Stimulated activated naive CD8-positive, alpha-beta T cell treated with anti-CD3 and anti-CD28 coated beads, Interleukin-15, Interleukin-2, amounts not matched to agents 100 ng/mL and 50 ng/mL, for 24 hours (primary cell): ENCODE measurements at regions not wholly inside any gene's neighbourhood (a gene's known extent, or its start where the extent isn't known, plus 50 kb on each side); places are given as distances from the start of the nearest gene placed in this dataset.
"Not testable (repeated sequence)": the region's sequence is repeated elsewhere in the genome, so short reads cannot be mapped to it uniquely, and the experiment has no call there.

ENCODE experiments used
- H3K27ac Mint-ChIP-seq: one replicate; pipeline ENCODE4 v1.8.0; 2021; ENCODE audit warnings: mild to moderate bottlenecking, mixed read lengths
- H3K27me3 Mint-ChIP-seq: one replicate; pipeline ENCODE4 v1.8.0; 2021; ENCODE audit warnings: mixed read lengths
- H3K36me3 Mint-ChIP-seq: one replicate; pipeline ENCODE4 v1.8.0; 2021; ENCODE audit warnings: low read depth, mixed read lengths
- H3K4me1 Mint-ChIP-seq: one replicate; pipeline ENCODE4 v1.8.0; 2021; ENCODE audit warnings: low read depth, mixed read lengths
- H3K4me3 Mint-ChIP-seq: one replicate; pipeline ENCODE4 v1.8.0; 2021; ENCODE audit warnings: mild to moderate bottlenecking, mixed read lengths
- H3K9me3 Mint-ChIP-seq: one replicate; pipeline ENCODE4 v1.8.0; 2021; ENCODE audit warnings: mixed read lengths

GRCh38 chr10:65143723-65144122, 1622.5 kb downstream of the REEP3 start:
- H3K36me3 Mint-ChIP-seq: no peaks in the 10 kb centered on the region
- no peak overlapping the region for H3K27ac Mint-ChIP-seq
- H3K27me3 Mint-ChIP-seq: no peaks in the 10 kb centered on the region
- no peaks in the 10 kb centered on the region for H3K4me1 Mint-ChIP-seq
- no peak overlapping the region for H3K4me3 Mint-ChIP-seq
- H3K9me3 Mint-ChIP-seq: no peaks in the 10 kb centered on the region

GRCh38 chr10:65149878-65150277, 1628.7 kb downstream of the REEP3 start:
- Mint-ChIP-seq H3K4me3 (no peak overlapping the region), H3K27me3 (no peaks in the 10 kb centered on the region), H3K4me1 (no peaks in the 10 kb centered on the region), H3K27ac (no peak overlapping the region), H3K9me3 (no peaks in the 10 kb centered on the region), H3K36me3 (no peaks in the 10 kb centered on the region)

DNA sequence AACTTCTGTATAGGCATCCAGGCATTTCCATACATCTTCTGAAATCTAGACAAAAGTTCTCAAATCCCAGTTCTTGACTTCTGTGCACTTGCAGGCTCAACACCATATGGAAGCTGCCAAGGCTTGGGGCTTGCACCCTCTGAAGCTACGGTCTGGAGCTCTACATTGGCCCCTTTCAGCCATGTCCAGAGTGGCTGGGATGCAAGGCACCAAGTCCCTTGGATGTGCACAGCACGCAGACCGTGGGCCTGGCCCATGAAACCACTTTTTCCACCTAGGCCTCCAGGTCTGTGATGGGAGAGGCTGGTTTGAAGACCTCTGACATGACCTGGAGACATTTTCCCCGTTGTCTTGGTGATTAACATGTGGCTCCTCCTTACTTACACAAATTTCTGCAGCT, 1645.1 kb downstream of the REEP3 start:
- Mint-ChIP-seq H3K27ac (no peak overlapping the region), H3K4me3 (no peak overlapping the region), H3K9me3 (peaks cover 22% of the 10 kb centered on the region), H3K4me1 (no peaks in the 10 kb centered on the region), H3K36me3 (no peaks in the 10 kb centered on the region), H3K27me3 (no peaks in the 10 kb centered on the region)

DNA sequence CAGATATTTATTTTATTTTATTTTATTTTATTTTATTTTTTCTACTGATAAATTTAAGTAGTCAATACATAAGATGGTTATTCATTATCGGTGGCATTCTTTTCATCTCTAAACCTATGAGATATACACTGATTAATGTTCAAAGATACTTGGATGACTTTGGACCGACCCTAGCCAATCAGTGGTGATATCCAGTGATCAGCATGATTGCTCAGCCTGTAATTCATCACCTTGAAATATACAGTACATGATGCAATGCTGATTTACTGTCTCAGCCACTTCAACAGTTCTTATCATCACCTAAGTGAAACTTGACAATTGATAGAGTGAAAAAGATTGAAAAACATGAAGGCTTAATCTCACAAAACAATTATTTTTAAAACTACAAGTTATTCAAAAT, 1651.0 kb downstream of the REEP3 start:
- H3K27me3 Mint-ChIP-seq: no peaks in the 10 kb centered on the region
- no peaks in the 10 kb centered on the region for H3K36me3 Mint-ChIP-seq
- no peak overlapping the region for H3K4me3 Mint-ChIP-seq

DNA sequence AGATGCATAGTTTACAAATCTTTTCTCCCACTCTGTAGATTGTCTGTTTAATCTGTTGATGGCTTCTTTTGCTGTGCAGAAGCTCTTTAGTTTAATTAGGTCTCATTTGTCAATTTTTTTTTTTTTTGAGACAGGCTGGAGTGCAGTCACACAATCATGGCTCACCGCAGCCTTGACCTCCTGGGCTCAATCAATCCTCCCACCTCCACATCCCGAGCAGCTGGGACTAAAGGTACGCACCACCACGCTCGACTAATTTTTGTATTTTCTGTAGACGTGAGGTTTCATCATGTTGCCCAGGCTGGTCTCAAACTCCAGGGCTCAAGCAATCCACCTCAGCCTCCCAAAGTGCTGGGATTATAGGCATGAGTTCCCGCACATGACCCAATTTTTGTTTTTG, 1655.8 kb downstream of the REEP3 start:
- no peaks in the 10 kb centered on the region for H3K36me3 Mint-ChIP-seq
- H3K27me3 Mint-ChIP-seq: no peaks in the 10 kb centered on the region
- H3K4me3 Mint-ChIP-seq: no peak overlapping the region
- H3K4me1 Mint-ChIP-seq: no peaks in the 10 kb centered on the region
- peaks cover 15% of the 10 kb centered on the region for H3K9me3 Mint-ChIP-seq
- no peak overlapping the region for H3K27ac Mint-ChIP-seq

More for the DNA sequence above, 1651.0 kb downstream of the REEP3 start:
- Mint-ChIP-seq H3K9me3 (peaks cover 19% of the 10 kb centered on the region), H3K27ac (no peak overlapping the region), H3K4me1 (no peaks in the 10 kb centered on the region)

- Mint-ChIP-seq H3K36me3 (no peaks in the 10 kb centered on the region), H3K9me3 (peaks cover 14% of the 10 kb centered on the region), H3K27me3 (no peaks in the 10 kb centered on the region), H3K27ac (no peak overlapping the region), H3K4me1 (no peaks in the 10 kb centered on the region), H3K4me3 (no peak overlapping the region)
These were observed 1662.0 kb downstream of the REEP3 start for GRCh38 chr10:65183236-65183635.

DNA sequence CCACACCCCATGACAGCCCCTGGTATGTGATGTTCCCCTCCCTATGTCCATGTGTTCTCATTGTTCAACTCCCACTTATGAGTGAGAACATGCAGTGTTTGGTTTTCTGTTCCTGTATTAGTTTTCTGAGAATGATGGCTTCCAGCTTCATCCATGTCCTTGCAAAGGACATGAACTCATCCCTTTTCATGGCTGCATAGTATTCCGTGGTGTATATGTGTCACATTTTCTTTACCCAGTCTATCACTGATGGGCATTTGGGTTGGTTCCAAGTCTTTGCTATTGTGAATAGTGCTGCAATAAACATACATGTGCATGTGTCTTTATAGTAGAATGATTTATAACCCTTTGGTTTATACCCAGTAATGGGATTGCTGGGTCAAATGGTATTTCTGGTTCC, 1665.5 kb downstream of the REEP3 start:
- not testable (repeated sequence) for H3K27ac Mint-ChIP-seq, H3K4me1 Mint-ChIP-seq, H3K36me3 Mint-ChIP-seq, H3K27me3 Mint-ChIP-seq, H3K4me3 Mint-ChIP-seq
- H3K9me3 Mint-ChIP-seq: peaks cover 14% of the 10 kb centered on the region

GRCh38 chr10:65194126-65194525, 1672.9 kb downstream of the REEP3 start:
- Mint-ChIP-seq H3K36me3 (no peaks in the 10 kb centered on the region), H3K27me3 (no peaks in the 10 kb centered on the region), H3K9me3 (peaks cover 12% of the 10 kb centered on the region), H3K4me3 (no peak overlapping the region), H3K27ac (no peak overlapping the region), H3K4me1 (no peaks in the 10 kb centered on the region)

DNA sequence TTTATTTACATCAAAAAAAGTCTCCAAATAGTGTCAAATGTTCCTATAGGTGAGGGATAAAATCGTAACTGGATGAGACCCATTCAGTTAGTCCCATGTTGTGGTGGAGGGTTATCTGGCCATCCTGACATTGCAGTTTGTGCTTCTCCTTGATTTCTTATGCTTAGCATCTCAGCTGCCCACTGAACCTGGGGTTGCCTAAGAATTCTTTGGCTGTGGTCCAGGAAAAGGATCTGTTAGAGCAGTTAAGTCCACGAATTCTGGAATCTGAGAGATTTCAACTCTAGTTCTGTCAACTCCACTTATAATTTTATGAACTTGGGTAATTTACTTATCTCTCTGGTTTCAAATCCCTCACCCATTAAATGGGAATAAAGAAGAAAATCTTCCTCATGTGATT, 1673.4 kb downstream of the REEP3 start:
- H3K27ac Mint-ChIP-seq: no peak overlapping the region
- no peaks in the 10 kb centered on the region for H3K4me1 Mint-ChIP-seq
- H3K27me3 Mint-ChIP-seq: no peaks in the 10 kb centered on the region
- H3K4me3 Mint-ChIP-seq: no peak overlapping the region
- H3K9me3 Mint-ChIP-seq: peaks cover 12% of the 10 kb centered on the region
- H3K36me3 Mint-ChIP-seq: no peaks in the 10 kb centered on the region

DNA sequence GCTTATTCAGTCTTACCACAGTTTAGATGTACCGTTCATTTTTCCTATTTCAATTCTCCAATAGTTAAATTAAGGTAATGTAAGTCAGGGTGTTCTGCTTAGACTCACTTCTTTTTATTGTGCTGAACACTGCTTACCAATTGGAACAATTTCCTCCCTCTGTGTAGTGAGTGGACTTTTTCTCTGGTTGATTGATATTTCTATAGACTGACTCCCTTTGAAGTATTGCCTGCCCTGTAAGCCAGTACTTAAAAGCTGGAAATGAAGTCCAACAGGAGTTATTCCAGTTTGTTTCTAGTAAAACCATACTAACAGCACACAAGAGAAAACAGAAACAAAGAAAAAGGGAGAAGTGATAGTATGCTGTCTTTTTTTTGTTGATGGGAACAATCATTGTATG, 1674.9 kb downstream of the REEP3 start:
- H3K27ac Mint-ChIP-seq: no peak overlapping the region
- no peaks in the 10 kb centered on the region for H3K4me1 Mint-ChIP-seq
- no peaks in the 10 kb centered on the region for H3K27me3 Mint-ChIP-seq
- peaks cover 8% of the 10 kb centered on the region for H3K9me3 Mint-ChIP-seq
- no peaks in the 10 kb centered on the region for H3K36me3 Mint-ChIP-seq
- no peak overlapping the region for H3K4me3 Mint-ChIP-seq

- Mint-ChIP-seq H3K27ac (no peak overlapping the region), H3K27me3 (no peaks in the 10 kb centered on the region), H3K9me3 (peaks cover 8% of the 10 kb centered on the region), H3K36me3 (no peaks in the 10 kb centered on the region), H3K4me1 (no peaks in the 10 kb centered on the region), H3K4me3 (no peak overlapping the region)
These were observed 1676.7 kb downstream of the REEP3 start for GRCh38 chr10:65197935-65198334.

- Mint-ChIP-seq H3K9me3 (no peaks in the 10 kb centered on the region), H3K36me3 (no peaks in the 10 kb centered on the region), H3K4me3 (no peak overlapping the region), H3K27me3 (no peaks in the 10 kb centered on the region), H3K27ac (no peak overlapping the region), H3K4me1 (no peaks in the 10 kb centered on the region)
These were observed 1680.3 kb downstream of the REEP3 start for GRCh38 chr10:65201491-65201890.

DNA sequence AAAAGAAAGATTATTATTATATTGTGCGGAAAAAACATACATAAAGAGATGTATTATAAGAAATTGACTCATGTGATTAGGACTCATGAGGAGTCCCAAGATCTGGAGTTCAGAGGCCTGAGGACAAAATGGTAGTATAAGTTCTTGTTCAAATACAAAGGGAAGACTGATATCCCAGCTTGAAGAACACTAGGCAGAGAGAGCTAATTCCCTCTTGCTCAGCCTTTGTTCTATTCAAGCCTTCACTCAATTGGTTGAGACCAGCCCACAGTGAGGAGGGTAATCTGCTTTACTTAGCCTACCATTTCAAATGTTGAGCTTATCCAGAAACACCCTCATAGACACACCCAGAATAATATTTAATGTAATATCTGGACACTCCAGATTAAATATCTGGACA, 1683.8 kb downstream of the REEP3 start:
- no peaks in the 10 kb centered on the region for H3K4me1 Mint-ChIP-seq
- H3K27ac Mint-ChIP-seq: no peak overlapping the region
- H3K27me3 Mint-ChIP-seq: no peaks in the 10 kb centered on the region
- no peaks in the 10 kb centered on the region for H3K9me3 Mint-ChIP-seq
- no peaks in the 10 kb centered on the region for H3K36me3 Mint-ChIP-seq
- H3K4me3 Mint-ChIP-seq: no peak overlapping the region

DNA sequence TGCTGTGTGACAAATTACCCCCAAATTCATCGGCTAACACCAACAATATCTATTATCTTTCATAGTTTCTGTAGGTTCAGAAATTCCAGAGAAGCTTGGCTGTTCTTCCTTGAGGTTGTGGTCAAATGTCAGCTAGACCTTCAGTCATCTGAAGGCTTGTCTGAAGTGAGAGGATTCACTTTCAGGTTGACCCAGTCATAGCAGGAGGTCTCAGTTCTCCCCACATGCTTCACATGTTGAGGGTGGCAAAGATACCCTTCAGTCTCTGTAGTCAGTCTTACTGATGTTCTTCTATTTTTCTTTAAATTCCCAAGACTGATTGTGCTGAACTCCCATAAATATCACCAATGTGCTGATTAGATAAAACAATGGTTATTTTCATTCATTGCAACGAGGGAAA, 1692.0 kb downstream of the REEP3 start:
- no peaks in the 10 kb centered on the region for H3K36me3 Mint-ChIP-seq

DNA sequence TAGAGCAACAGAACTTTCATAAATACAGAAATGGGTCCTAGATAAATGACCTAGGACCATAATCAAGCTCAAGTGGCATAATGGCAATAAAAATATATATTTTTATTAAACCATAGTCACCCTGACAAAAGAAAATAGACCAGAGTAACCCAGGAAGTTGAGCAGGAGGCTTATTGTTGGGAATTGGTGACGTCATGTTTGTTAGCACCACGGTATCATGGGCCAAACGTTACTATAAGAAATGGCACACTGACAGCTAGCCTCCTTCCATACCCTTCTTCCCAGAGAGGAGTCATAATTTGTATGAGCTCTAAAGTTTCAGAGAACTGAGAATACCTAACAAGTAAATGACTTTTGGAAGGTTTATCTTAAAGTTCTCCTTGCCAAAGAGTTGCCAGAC, 1698.2 kb downstream of the REEP3 start:
- Mint-ChIP-seq H3K36me3 (no peaks in the 10 kb centered on the region), H3K27ac (no peak overlapping the region), H3K27me3 (no peaks in the 10 kb centered on the region), H3K9me3 (peaks cover 3% of the 10 kb centered on the region), H3K4me3 (no peak overlapping the region), H3K4me1 (no peaks in the 10 kb centered on the region)

More for the DNA sequence above, 1692.0 kb downstream of the REEP3 start:
- no peaks in the 10 kb centered on the region for H3K27me3 Mint-ChIP-seq
- H3K9me3 Mint-ChIP-seq: no peaks in the 10 kb centered on the region
- no peaks in the 10 kb centered on the region for H3K4me1 Mint-ChIP-seq
- H3K4me3 Mint-ChIP-seq: no peak overlapping the region
- no peak overlapping the region for H3K27ac Mint-ChIP-seq

DNA sequence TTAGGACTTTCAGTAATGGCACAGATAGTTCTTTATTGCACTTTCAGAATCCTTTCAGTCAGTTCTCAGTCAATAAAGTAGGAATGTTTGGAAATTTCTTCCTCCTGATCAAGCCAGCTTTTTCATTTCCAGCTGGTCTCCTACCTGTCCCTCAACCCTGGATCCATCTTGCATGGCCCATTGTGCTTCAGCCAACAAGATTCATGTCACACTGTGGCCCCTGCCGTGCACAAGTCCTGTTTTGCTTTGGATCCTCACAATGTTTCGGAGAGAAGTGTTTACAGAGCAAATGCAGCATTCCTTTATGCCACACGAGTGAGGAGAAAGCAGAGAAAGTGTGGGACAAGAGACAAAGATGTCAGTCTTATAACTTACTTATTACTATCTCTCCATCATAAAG, 1694.7 kb upstream of the LRRTM3 start:
- no peaks in the 10 kb centered on the region for H3K27me3 Mint-ChIP-seq
- no peak overlapping the region for H3K4me3 Mint-ChIP-seq
- no peaks in the 10 kb centered on the region for H3K4me1 Mint-ChIP-seq
- H3K9me3 Mint-ChIP-seq: no peaks in the 10 kb centered on the region
- no peaks in the 10 kb centered on the region for H3K36me3 Mint-ChIP-seq
- H3K27ac Mint-ChIP-seq: no peak overlapping the region

DNA sequence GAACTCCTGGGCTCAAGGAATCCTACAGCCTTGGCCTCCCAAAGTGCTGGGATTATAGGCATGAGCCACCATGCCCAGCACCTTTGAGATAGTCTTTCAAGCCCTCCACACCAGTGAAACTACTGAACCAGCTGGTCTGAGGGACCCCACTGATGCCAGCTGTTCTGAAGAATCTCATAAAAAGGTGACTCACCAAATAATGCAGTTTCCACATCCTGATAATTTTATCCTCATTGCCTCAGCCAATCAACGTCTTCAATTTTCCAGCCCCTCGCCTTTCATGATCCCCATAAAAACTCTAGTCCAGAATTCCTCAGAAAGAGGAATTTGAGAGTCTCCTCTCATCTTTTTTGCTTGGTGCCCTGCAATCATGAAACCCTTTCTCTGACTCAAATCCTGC, 1691.6 kb upstream of the LRRTM3 start:
- Mint-ChIP-seq H3K4me1 (no peaks in the 10 kb centered on the region), H3K9me3 (no peaks in the 10 kb centered on the region), H3K27ac (no peak overlapping the region), H3K36me3 (no peaks in the 10 kb centered on the region), H3K4me3 (no peak overlapping the region), H3K27me3 (no peaks in the 10 kb centered on the region)
